GM12878 (cell line): ENCODE measurements at regions not wholly inside any gene's neighbourhood (a gene's known extent, or its start where the extent isn't known, plus 50 kb on each side); places are given as distances from the start of the nearest gene placed in this dataset.

ENCODE experiments used
- ASH2L ChIP-seq: fragments of 300-600, 200-600 bp; sonication (generic); IDR thresholded peaks from 2 replicates; pipeline ENCODE4 v1.6.1; 2017; ENCODE audit warnings: low read depth, mild to moderate bottlenecking, borderline replicate concordance
- E2F4 ChIP-seq: IDR thresholded peaks from 2 replicates; pipeline ENCODE4 v1.6.1; 2012; ENCODE audit warnings: low read depth, low read length, improper control_type of control experiment
- E4F1 ChIP-seq: fragments of 450-650 bp; IDR thresholded peaks from 2 replicates; pipeline ENCODE4 v1.6.1; 2018; ENCODE audit warnings: borderline replicate concordance, mild to moderate bottlenecking; ENCODE audit not compliant: partially characterized antibody
- FOXK2 ChIP-seq: fragments of 450-650 bp; IDR thresholded peaks from 2 replicates; pipeline ENCODE4 v1.6.1; 2017; ENCODE audit warnings: mild to moderate bottlenecking, moderate library complexity
- ZBED1 ChIP-seq: IDR thresholded peaks from 2 replicates; pipeline ENCODE4 v1.6.1; 2016; ENCODE audit warnings: borderline replicate concordance
- ZBTB40 ChIP-seq: fragments of 450-650 bp; IDR thresholded peaks from 2 replicates; pipeline ENCODE4 v1.6.1; 2016; ENCODE audit warnings: mild to moderate bottlenecking, moderate library complexity, borderline replicate concordance

GRCh38 chr12:131348231-131348630, 362.7 kb upstream of the SFSWAP start (continued):
- TF ChIP-seq ZBED1 (no peak), ZBTB40 (no peak), FOXK2 (no peak), E4F1 (no peak), E2F4 (no peak), ASH2L (no peak)
